NCI-H69 (cell line): ENCODE measurements at regions not wholly inside any gene's neighbourhood (a gene's known extent, or its start where the extent isn't known, plus 50 kb on each side); places are given as distances from the start of the nearest gene placed in this dataset.

ENCODE experiments used
- DNase-seq: peaks from one replicate; lab custom pipeline; 2025; lab: John Stamatoyannopoulos, UW

- DNase-seq = peak; percentile 69
These were observed 376.9 kb downstream of the HHIPL2 start for GRCh38 chr1:222171005-222171404.

- no peak for DNase-seq
These were observed 379.3 kb downstream of the HHIPL2 start for GRCh38 chr1:222168621-222169020.

- no peak for DNase-seq
These were observed 380.0 kb downstream of the HHIPL2 start for GRCh38 chr1:222167896-222168295.

- DNase-seq = peak; percentile 41
These were observed 380.8 kb downstream of the HHIPL2 start for GRCh38 chr1:222167111-222167510.

- no peak for DNase-seq
These were observed 382.3 kb downstream of the HHIPL2 start for GRCh38 chr1:222165629-222166028.

GRCh38 chr1:222163895-222164294 is 384.0 kb downstream of the HHIPL2 start:
- no peak for DNase-seq

GRCh38 chr1:222161676-222162075 is 386.2 kb downstream of the HHIPL2 start:
- DNase-seq = peak; percentile 10

- no peak for DNase-seq
These were observed 390.3 kb downstream of the HHIPL2 start for GRCh38 chr1:222157612-222158011.

- no peak for DNase-seq
These were observed 398.3 kb upstream of the DUSP10 start for GRCh38 chr1:222140206-222140605.

- no peak for DNase-seq
These were observed 396.2 kb upstream of the DUSP10 start for GRCh38 chr1:222138095-222138494.

GRCh38 chr1:222136869-222137268 is 395.0 kb upstream of the DUSP10 start:
- no peak for DNase-seq

GRCh38 chr1:222129041-222129440 is 387.2 kb upstream of the DUSP10 start:
- DNase-seq = no peak

GRCh38 chr1:222127526-222128152 is 385.8 kb upstream of the DUSP10 start:
- DNase-seq = no peak

- no peak for DNase-seq
These were observed 385.2 kb upstream of the DUSP10 start for GRCh38 chr1:222127096-222127495.

GRCh38 chr1:222126052-222126451 is 384.2 kb upstream of the DUSP10 start:
- no peak for DNase-seq

GRCh38 chr1:222124602-222125001 is 382.7 kb upstream of the DUSP10 start:
- DNase-seq = peak; percentile 92

GRCh38 chr1:222123111-222123510 is 381.2 kb upstream of the DUSP10 start:
- DNase-seq = no peak

GRCh38 chr1:222117809-222118208 is 375.9 kb upstream of the DUSP10 start:
- no peak for DNase-seq

- DNase-seq = no peak
These were observed 372.8 kb upstream of the DUSP10 start for GRCh38 chr1:222114536-222115156.

- no peak for DNase-seq
These were observed 367.9 kb upstream of the DUSP10 start for GRCh38 chr1:222109836-222110235.

- DNase-seq = no peak
These were observed 366.1 kb upstream of the DUSP10 start for GRCh38 chr1:222107975-222108374.

- DNase-seq = peak; percentile 47
These were observed 365.4 kb upstream of the DUSP10 start for GRCh38 chr1:222107267-222107666.

GRCh38 chr1:222106377-222106776 is 364.5 kb upstream of the DUSP10 start:
- DNase-seq = peak; percentile 59

GRCh38 chr1:222105861-222106260 is 364.0 kb upstream of the DUSP10 start:
- DNase-seq = no peak
